ENCODE measurements at regions not wholly inside any gene's neighbourhood (a gene's known extent, or its start where the extent isn't known, plus 50 kb on each side); places are given as distances from the start of the nearest gene placed in this dataset.

DNA sequence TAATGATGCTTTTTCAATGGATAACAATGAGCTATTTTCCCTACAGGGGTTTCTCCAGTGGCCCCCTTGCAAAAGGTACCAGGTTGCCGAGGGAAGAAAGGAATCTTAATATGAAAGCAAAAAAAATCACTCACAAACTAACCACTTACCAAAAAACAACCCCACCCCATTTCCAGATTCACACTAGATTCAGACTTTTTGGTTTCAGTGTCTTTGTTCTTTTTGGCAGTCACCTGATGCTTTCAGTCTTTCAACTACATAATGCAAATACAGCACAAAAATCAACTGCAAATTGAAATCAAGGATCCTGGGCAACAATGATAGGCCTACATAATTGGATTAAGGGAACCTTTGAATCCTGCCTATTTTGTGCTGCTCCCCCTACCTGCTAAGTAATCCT is 71.1 kb upstream of the RAP2B start:
- dilution Hi-C loops (cut with MboI; ENCODE audit: extremely low pct_ligation_motif_present, low sequenced_read_pairs) (no loop called here), intact Hi-C loops (cut with micrococcal nuclease) (no loop called here)
- POLR2A ChIA-PET: no interaction called here
- Histone ChIP-seq H3K27ac (ENCODE audit: insufficient read depth, low read depth, low read length) (no peak overlapping the region), H3K36me3 (ENCODE audit: control insufficient read depth in 2 of 2, extremely low read depth in 1 of 2, insufficient read depth in 2 of 2, low read length in 2 of 2) (no peaks in the 10 kb centered on the region), H2AFZ (ENCODE audit: low read depth, low read length) (no peak overlapping the region), H3K4me2 (ENCODE audit: insufficient read depth, low read length) (no peak overlapping the region), H3K9me3 (replicated peaks; ENCODE audit: control insufficient read depth, insufficient read depth, low read length) (no peaks in the 10 kb centered on the region), H3K27me3 (ENCODE audit: control insufficient read depth in 2 of 2, insufficient read depth in 2 of 2, low read length in 2 of 2) (no peaks in the 10 kb centered on the region), H4K20me1 (replicated peaks; ENCODE audit: control insufficient read depth, extremely low read depth, insufficient read depth, low read length) (no peaks in the 10 kb centered on the region), H3K79me2 (ENCODE audit: control insufficient read depth, insufficient read depth, low read length) (no peaks in the 10 kb centered on the region), H3K9me1 (replicated peaks; ENCODE audit: control insufficient read depth, extremely low read depth, insufficient read depth, low read length) (no peaks in the 10 kb centered on the region), H3K4me1 (ENCODE audit: control insufficient read depth, extremely low read depth, insufficient read depth, low read length) (no peaks in the 10 kb centered on the region), H3K4me3 (replicated peaks in 1 of 3; ENCODE audit: insufficient read depth in 1 of 3, low read depth in 1 of 3, low read length in 3 of 3) (no peak overlapping the region), H3K9ac (replicated peaks; ENCODE audit: extremely low read depth, insufficient read depth, low read length) (no peak overlapping the region)
- TF ChIP-seq JUN (IDR thresholded peaks at IDR 0.05; ENCODE audit: borderline replicate concordance, insufficient read depth, insufficient read length, low read depth): no peak
- no peak for TF ChIP-seq EZH2 (IDR thresholded peaks at IDR 0.05; ENCODE audit: borderline replicate concordance, low read depth, low read length, severe bottlenecking)
- TF ChIP-seq, protein P1, sequence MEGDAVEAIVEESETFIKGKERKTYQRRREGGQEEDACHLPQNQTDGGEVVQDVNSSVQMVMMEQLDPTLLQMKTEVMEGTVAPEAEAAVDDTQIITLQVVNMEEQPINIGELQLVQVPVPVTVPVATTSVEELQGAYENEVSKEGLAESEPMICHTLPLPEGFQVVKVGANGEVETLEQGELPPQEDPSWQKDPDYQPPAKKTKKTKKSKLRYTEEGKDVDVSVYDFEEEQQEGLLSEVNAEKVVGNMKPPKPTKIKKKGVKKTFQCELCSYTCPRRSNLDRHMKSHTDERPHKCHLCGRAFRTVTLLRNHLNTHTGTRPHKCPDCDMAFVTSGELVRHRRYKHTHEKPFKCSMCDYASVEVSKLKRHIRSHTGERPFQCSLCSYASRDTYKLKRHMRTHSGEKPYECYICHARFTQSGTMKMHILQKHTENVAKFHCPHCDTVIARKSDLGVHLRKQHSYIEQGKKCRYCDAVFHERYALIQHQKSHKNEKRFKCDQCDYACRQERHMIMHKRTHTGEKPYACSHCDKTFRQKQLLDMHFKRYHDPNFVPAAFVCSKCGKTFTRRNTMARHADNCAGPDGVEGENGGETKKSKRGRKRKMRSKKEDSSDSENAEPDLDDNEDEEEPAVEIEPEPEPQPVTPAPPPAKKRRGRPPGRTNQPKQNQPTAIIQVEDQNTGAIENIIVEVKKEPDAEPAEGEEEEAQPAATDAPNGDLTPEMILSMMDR (IDR thresholded peaks at IDR 0.05; ENCODE audit: extremely low read depth in 1 of 2, insufficient read depth in 1 of 2, low read depth in 1 of 2, low read length in 2 of 2): no peak
- TF ChIP-seq MAX (IDR thresholded peaks at IDR 0.05; ENCODE audit: insufficient read depth, insufficient read length): no peak
- no peak for TF ChIP-seq POLR2AphosphoS5 (IDR thresholded peaks at IDR 0.05; ENCODE audit: insufficient read depth, low read depth, low read length)
- TF ChIP-seq MYC (IDR thresholded peaks at IDR 0.05; ENCODE audit: low read depth, low read length): no peak
- no peak for TF ChIP-seq GATA2 (IDR thresholded peaks at IDR 0.05; ENCODE audit: insufficient read depth, insufficient read length, low read depth, low read length)
- CTCF ChIA-PET: no interaction called here
- no TSS peak for BruUV-seq (replicated peaks)
- DNase-seq (ENCODE audit: low read depth, low spot score): no peak
- peak; percentile 4 for FAIRE-seq
